GM19351 (cell line): ENCODE measurements at regions not wholly inside any gene's neighbourhood (a gene's known extent, or its start where the extent isn't known, plus 50 kb on each side); places are given as distances from the start of the nearest gene placed in this dataset.
A peak's percentile ranks its signal among the peaks of the same experiment; 100 is the strongest.

Source experiments
- ATAC-seq: cut with Tn5 transposase; IDR thresholded peaks from one replicate; pipeline ENCODE4 v1.9.1; 2021; ENCODE audit warnings: mild to moderate bottlenecking, moderate library complexity; ENCODE audit not compliant: unreplicated experiment

GRCh38 chr18:24726727-24727492, 266.5 kb downstream of the HRH4 start:
- ATAC-seq = peak; percentile 65

DNA sequence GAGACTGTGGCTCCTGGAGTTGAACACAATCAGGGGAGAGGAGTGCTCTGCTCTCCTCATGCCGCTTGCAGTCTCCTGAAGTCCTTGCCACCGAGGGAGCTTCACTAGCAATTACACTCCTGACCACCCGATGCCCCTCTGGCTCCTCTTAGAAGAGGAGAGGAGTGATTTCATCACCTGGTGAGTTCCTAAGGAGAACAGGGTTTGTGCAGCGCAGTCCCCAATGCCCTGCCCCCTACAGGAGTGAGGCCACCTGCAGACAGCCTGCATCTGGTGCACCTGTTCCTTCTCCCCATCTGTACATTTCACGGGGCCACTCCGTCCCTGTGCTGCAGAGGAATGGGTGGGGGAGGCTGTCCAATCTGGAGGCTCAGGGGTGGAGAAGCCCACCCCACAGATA, 267.2 kb downstream of the HRH4 start:
- no peak for ATAC-seq

DNA sequence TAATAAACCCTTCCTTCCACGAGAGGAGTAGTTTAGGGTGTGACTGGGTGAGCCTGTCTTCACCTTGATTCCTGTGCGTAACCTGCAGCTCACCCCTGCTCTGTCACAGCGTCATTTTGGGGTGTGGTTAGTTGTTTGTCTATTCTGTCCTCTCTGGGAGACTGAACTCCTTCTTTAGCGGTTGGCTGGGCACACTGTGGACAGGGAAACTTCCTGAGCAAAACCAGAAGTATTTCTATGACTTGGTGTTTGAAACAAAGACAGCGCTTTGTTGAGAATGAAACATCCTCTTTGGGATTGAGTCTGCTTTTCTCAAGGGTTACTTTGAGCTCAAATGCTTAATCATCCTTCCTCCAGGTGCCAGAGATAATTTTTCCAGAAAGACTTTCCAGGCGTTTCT, 270.7 kb downstream of the HRH4 start:
- no peak for ATAC-seq

GRCh38 chr18:24731981-24732380, 271.5 kb downstream of the HRH4 start:
- no peak for ATAC-seq

- no peak for ATAC-seq
Observed at GRCh38 chr18:24734058-24734457, 273.6 kb downstream of the HRH4 start.

- no peak for ATAC-seq
Observed at GRCh38 chr18:24735624-24736231, 275.3 kb downstream of the HRH4 start.

DNA sequence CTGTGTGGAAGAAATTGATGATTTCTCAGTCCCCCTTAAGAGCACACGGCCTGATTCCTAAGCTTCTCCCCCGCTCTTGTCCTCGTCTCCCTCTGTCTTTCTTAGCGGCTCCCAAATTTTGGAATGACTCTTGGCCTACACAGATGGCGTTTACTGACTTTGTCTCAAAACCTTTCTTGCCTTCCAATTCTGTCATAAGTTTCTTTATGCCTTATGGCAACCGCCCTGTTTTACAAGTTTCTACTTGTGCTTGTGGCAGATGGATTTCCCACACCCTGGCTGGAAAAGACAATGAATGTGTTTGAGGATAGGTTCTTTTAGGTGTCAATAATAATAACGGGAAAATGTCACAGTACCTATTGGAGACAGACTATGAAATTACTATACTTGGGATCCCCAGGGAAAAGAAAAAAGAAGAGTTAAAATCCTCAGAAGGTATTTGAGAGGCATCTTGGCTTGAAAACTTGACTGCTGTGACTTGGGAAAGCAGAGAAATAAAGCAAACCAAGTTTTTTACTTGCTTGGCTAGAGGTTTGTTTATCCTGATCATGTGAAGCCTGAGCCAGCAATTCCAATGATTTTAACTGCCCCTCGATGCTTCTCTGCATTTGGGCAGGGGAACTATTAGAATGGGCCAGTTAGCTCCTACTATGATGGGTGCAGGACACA, 276.4 kb downstream of the HRH4 start:
- no peak for ATAC-seq

GRCh38 chr18:24740829-24741228, 280.4 kb downstream of the HRH4 start:
- ATAC-seq = no peak

- no peak for ATAC-seq
Observed at GRCh38 chr18:24741321-24741720, 280.9 kb downstream of the HRH4 start.

- ATAC-seq = no peak
Observed at GRCh38 chr18:24741965-24742724, 281.7 kb downstream of the HRH4 start.

DNA sequence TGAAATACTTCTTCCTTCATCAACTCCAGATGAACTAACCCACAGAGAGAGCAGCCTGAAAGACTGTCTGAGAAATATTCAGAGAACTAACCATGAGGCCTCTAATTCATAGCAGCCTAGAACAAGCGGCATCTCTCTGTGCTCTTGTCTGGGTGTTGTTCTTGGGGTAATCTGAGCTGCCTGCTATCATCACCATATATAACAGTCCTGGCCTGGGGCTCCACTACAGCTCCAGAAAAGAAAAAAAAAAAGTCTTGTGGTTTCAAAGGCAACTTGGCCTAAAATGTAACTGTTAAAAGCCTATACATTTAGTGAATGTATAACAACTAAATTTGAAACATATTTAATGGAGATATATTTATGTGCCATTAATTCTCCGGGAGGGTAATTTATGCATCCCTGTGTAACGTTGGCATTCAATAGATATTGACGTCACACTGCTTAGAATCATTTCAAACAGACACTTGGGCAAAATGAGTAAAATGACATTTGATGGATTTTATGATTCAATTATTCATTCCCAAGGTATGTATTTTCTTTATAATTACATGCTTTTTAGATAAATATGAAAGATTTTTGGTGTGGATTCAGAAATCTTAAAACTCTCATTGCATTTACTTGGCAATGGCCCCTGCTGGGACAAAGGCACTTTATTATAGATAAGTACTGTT, 294.3 kb downstream of the HRH4 start:
- no peak for ATAC-seq

DNA sequence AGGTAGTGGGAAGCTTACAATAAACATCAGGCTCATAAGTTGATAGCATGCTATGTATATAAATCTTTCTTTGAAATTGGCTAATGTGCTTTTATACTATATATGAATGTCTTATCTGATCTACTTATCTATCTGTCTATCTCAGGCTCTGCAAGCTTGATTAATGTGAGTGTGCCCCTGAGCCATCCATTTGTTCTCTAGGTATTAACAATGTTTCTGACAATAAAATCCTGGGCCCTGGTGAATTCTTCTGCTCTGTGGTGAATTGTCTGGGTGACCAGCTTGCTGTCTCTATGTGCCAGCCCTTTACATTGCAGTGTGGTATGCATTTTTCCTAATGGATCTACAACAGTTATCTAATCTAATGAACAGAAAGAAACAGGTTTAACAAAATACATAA, 295.9 kb downstream of the HRH4 start:
- no peak for ATAC-seq

DNA sequence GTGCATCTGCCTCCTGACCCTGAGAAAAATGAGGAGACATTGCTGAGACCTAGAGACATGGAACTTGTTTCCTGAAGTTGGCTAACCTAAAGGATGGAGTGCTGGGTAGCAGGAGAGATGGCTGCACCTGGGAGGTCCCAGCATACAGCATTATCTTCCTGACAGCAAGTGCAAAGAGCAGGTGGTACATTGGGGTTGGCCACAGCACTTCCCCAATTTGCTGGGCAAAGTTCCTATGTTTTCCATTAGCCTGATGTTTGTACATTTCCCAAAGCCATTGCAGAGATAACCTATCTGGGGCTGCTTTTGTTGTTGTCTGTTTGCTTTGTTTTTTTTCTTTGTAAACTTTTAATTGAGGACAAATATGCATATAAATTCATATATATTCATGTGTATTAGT, 296.7 kb downstream of the HRH4 start:
- no peak for ATAC-seq

DNA sequence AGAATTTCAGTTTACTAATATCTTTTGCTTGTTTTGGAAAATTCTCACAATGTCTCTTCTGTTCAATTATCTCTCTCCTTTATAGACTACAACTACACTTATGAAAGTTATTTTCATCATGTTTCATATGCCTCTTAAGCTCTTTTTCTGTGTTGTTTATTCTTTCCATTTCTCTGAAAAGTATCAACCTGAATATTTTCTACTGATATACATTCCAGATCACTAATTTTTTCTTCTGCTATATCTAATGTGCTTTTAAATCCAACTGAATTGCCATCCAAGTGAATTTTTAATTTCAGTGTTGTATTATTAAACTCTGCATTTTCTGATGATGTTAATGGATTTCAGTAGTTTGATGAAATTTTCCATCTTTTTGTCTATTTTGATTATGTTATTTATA, 301.3 kb downstream of the HRH4 start:
- no peak for ATAC-seq

DNA sequence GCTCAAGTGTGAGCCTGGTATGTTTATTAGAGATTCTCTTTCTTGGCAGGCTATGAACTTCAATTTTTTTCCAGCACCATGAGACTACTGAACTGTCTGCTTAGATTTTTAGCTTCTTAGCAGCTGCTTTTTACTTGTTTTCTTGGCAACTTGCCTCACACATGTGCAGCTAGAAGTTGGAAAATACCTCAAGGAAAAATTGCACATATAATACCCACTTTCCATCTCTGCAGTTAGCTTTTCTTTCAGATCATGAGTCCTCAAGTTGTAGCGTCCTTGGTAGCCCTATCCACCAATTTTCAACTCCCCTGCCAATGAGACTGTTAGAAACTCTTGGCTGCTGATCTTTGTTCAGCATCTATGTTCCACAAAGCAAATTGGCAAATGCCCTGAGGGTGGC, 302.1 kb downstream of the HRH4 start:
- ATAC-seq = no peak

- ATAC-seq = no peak
Observed at GRCh38 chr18:24763765-24764513, 303.5 kb downstream of the HRH4 start.

GRCh38 chr18:24764766-24765165, 304.3 kb downstream of the HRH4 start:
- no peak for ATAC-seq

- no peak for ATAC-seq
Observed at GRCh38 chr18:24766376-24766775, 305.9 kb downstream of the HRH4 start.

GRCh38 chr18:24770311-24771024, 310.0 kb downstream of the HRH4 start:
- no peak for ATAC-seq

- ATAC-seq = no peak
Observed at GRCh38 chr18:24771300-24771699, 310.9 kb downstream of the HRH4 start.
